Femur (tissue), 1 donor: ENCODE measurements at regions not wholly inside any gene's neighbourhood (a gene's known extent, or its start where the extent isn't known, plus 50 kb on each side); places are given as distances from the start of the nearest gene placed in this dataset.

ENCODE experiments used
- DNase-seq: peaks from one replicate; pipeline ENCODE4 v3.0.0-alpha.2; 2017

- DNase-seq: no peak
Measured at GRCh38 chr5:89981878-89982773, 427.4 kb downstream of the CETN3 start.

GRCh38 chr5:89981021-89981420, 428.5 kb downstream of the CETN3 start:
- no peak for DNase-seq

GRCh38 chr5:89973516-89973915, 436.0 kb downstream of the CETN3 start:
- DNase-seq: no peak

GRCh38 chr5:89972901-89973300, 436.7 kb downstream of the CETN3 start:
- DNase-seq: no peak

GRCh38 chr5:89968958-89969381, 440.6 kb downstream of the CETN3 start:
- peak; percentile 23 for DNase-seq

- DNase-seq: no peak
Measured at GRCh38 chr5:89967771-89968444, 441.6 kb downstream of the CETN3 start.

- no peak for DNase-seq
Measured at GRCh38 chr5:89956838-89957237, 452.7 kb downstream of the CETN3 start.

GRCh38 chr5:89954916-89955315, 454.6 kb downstream of the CETN3 start:
- no peak for DNase-seq

- no peak for DNase-seq
Measured at GRCh38 chr5:89951876-89952275, 457.7 kb downstream of the CETN3 start.

- DNase-seq: no peak
Measured at GRCh38 chr5:89950234-89950633, 459.3 kb downstream of the CETN3 start.

- no peak for DNase-seq
Measured at GRCh38 chr5:89948977-89949376, 460.6 kb downstream of the CETN3 start.

GRCh38 chr5:89946916-89947315, 462.6 kb downstream of the CETN3 start:
- DNase-seq: no peak

GRCh38 chr5:89946508-89946907, 463.0 kb downstream of the CETN3 start:
- DNase-seq: no peak

- DNase-seq: no peak
Measured at GRCh38 chr5:89942171-89942570, 467.4 kb downstream of the CETN3 start.

GRCh38 chr5:89936576-89936975, 473.0 kb downstream of the CETN3 start:
- DNase-seq: no peak

GRCh38 chr5:89934069-89934468, 475.5 kb downstream of the CETN3 start:
- no peak for DNase-seq

GRCh38 chr5:89932771-89933181, 476.8 kb downstream of the CETN3 start:
- DNase-seq: no peak

GRCh38 chr5:89930591-89931392, 478.8 kb downstream of the CETN3 start:
- DNase-seq: no peak

- no peak for DNase-seq
Measured at GRCh38 chr5:89929834-89930233, 479.7 kb downstream of the CETN3 start.

- no peak for DNase-seq
Measured at GRCh38 chr5:89929173-89929572, 480.4 kb downstream of the CETN3 start.

GRCh38 chr5:89922161-89922560, 487.4 kb downstream of the CETN3 start:
- no peak for DNase-seq

GRCh38 chr5:89917112-89917511, 492.4 kb downstream of the CETN3 start:
- DNase-seq: no peak

- no peak for DNase-seq
Measured at GRCh38 chr5:89916131-89916530, 493.4 kb downstream of the CETN3 start.
